ENCODE measurements at regions not wholly inside any gene's neighbourhood (a gene's known extent, or its start where the extent isn't known, plus 50 kb on each side); places are given as distances from the start of the nearest gene placed in this dataset.

- DNase-seq = no peak
- H3K9ac ChIP-seq (ENCODE audit: low read depth in 2 of 2, low read length in 2 of 2) = no peak overlapping the region
- H3K27me3 ChIP-seq = no peaks in the 10 kb centered on the region
- H3K4me1 ChIP-seq = no peaks in the 10 kb centered on the region
- H3K36me3 ChIP-seq = no peaks in the 10 kb centered on the region
- no peak overlapping the region for H3K27ac ChIP-seq
- intact Hi-C loops (cut with DNase I) = no loop called here
- TF ChIP-seq CTCF (IDR thresholded peaks at IDR 0.05) = no peak
- no peak overlapping the region for H3K4me3 ChIP-seq
- no peaks in the 10 kb centered on the region for H3K9me3 ChIP-seq
Observed at GRCh38 chr7:81630600-81630999, 139.2 kb downstream of the HGF start.

DNA sequence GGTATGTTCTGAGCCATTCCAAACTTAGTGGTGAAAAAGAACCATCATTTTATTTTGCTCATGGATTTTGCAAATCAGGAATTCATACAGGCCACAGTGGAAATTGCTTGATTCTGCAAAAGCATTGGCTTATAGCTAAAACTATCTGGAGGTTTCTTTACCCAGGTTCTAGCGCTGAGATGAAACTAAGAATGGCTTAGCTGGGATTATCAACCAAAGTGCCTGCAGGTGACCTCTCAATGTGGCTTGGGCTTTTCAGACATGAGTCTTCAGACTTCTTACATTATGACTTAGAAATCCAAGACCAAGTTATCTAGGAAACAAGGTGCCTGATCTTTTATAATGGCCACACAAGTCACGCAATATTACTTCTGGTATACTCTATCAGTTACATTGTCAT is 140.1 kb downstream of the HGF start:
- no peaks in the 10 kb centered on the region for H3K27me3 ChIP-seq
- H3K4me3 ChIP-seq = no peak overlapping the region
- intact Hi-C loops (cut with DNase I) = no loop called here
- TF ChIP-seq CTCF (IDR thresholded peaks at IDR 0.05) = no peak
- DNase-seq = no peak
- H3K27ac ChIP-seq = no peak overlapping the region
- H3K9me3 ChIP-seq = no peaks in the 10 kb centered on the region
- no peaks in the 10 kb centered on the region for H3K4me1 ChIP-seq
- H3K9ac ChIP-seq (ENCODE audit: low read depth in 2 of 2, low read length in 2 of 2) = no peak overlapping the region
- H3K36me3 ChIP-seq = no peaks in the 10 kb centered on the region

- TF ChIP-seq CTCF (IDR thresholded peaks at IDR 0.05) = no peak
- intact Hi-C loops (cut with DNase I) = no loop called here
- Histone ChIP-seq H3K9ac (ENCODE audit: low read depth in 2 of 2, low read length in 2 of 2) (no peak overlapping the region), H3K4me1 (no peaks in the 10 kb centered on the region), H3K27me3 (no peaks in the 10 kb centered on the region), H3K9me3 (no peaks in the 10 kb centered on the region), H3K36me3 (no peaks in the 10 kb centered on the region), H3K4me3 (no peak overlapping the region), H3K27ac (no peak overlapping the region)
- DNase-seq = no peak
Observed at GRCh38 chr7:81628951-81629350, 140.9 kb downstream of the HGF start.

DNA sequence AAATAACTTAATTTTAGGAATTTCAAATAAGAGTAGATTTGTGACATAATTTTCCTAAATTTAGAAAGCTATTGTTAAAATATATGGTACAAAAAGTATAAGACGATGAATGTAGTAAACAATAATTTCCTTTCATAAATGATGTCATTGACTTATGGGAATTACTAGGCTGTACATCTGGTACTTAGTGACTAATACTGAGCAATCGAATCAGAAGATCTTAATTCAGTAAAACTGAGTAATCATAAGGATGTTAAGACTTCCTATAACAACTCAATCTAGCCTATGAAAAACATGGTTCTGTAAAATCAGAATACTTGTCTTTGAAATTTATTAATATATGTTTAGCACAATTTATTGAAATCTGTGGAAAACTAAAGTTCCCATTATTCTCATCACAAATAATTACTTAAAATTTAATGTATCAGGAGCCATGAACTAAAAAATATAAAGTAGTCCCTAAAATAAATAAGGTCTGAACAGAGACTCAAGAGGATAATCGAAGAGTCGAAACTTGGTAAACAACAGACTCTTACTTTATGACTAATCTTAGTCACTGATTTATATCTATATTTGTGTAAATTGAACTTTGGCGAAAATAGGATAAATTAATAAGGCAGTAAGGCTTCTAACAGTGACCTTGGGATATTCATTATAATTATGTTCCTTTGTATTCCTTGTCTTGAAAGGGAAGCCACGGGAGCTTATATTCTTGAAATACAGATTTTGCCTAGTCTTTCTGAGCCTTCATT is 142.1 kb downstream of the HGF start:
- TF ChIP-seq CTCF (IDR thresholded peaks at IDR 0.05) = no peak
- Histone ChIP-seq H3K27ac (no peak overlapping the region), H3K9ac (ENCODE audit: low read depth in 2 of 2, low read length in 2 of 2) (no peak overlapping the region), H3K4me1 (no peaks in the 10 kb centered on the region), H3K9me3 (no peaks in the 10 kb centered on the region), H3K4me3 (no peak overlapping the region), H3K36me3 (no peaks in the 10 kb centered on the region), H3K27me3 (no peaks in the 10 kb centered on the region)
- no peak for DNase-seq
- intact Hi-C loops (cut with DNase I) = no loop called here

GRCh38 chr7:81626008-81626407 is 143.8 kb downstream of the HGF start:
- H3K36me3 ChIP-seq = no peaks in the 10 kb centered on the region
- no peak overlapping the region for H3K27ac ChIP-seq
- H3K4me1 ChIP-seq = no peaks in the 10 kb centered on the region
- H3K27me3 ChIP-seq = no peaks in the 10 kb centered on the region
- no peak overlapping the region for H3K9ac ChIP-seq (ENCODE audit: low read depth in 2 of 2, low read length in 2 of 2)
- no peak for DNase-seq
- no peak overlapping the region for H3K4me3 ChIP-seq
- no peak for TF ChIP-seq CTCF (IDR thresholded peaks at IDR 0.05)
- no peaks in the 10 kb centered on the region for H3K9me3 ChIP-seq
- intact Hi-C loops (cut with DNase I) = no loop called here
